H1 (cell line): ENCODE measurements at regions not wholly inside any gene's neighbourhood (a gene's known extent, or its start where the extent isn't known, plus 50 kb on each side); places are given as distances from the start of the nearest gene placed in this dataset.

Experiments
- CTCF ChIA-PET: fragments of 300-600 bp; sonication (Branson Sonifier 250); formaldehyde crosslinking; loops from one replicate; lab custom pipeline; 2021; ENCODE audit not compliant: partially characterized antibody; lab: Charles Lee
- POLR2A ChIA-PET: fragments of 300-600 bp; sonication (Branson Sonifier 250); formaldehyde crosslinking; loops from one replicate; lab custom pipeline; 2021; ENCODE audit warnings: inconsistent platforms; ENCODE audit not compliant: partially characterized antibody; lab: Charles Lee
- DNase-seq, 2 experiments: peaks; one replicate each; pipeline versions ENCODE4 v3.0.0 to v3.0.0-alpha.2; 2010 to 2022; ENCODE audit warnings: low spot score in 2 of 2, low read depth in 1 of 2, mixed read lengths in 1 of 2
- FAIRE-seq: peaks from 2 replicates; lab custom pipeline; 2011; peaks lifted over from hg19 to GRCh38; lab: Jason Lieb, UNC
- H2AFZ ChIP-seq: 2 replicates; pipeline ENCODE4 v1.8.1; 2012; ENCODE audit warnings: low read length, inconsistent platforms
- H2AK5ac ChIP-seq: 2 replicates; pipeline ENCODE4 v1.6.1; 2013; ENCODE audit warnings: low read depth, low read length
- H2BK120ac ChIP-seq: replicated peaks from 2 replicates; pipeline ENCODE3; 2013; ENCODE audit warnings: low read depth, low read length, inconsistent platforms
- H2BK12ac ChIP-seq: 2 replicates; pipeline ENCODE4 v1.6.1; 2013; ENCODE audit warnings: low read depth, low read length
- H2BK15ac ChIP-seq: 2 replicates; pipeline ENCODE4 v1.6.1; 2013; ENCODE audit warnings: low read length
- H2BK20ac ChIP-seq: 2 replicates; pipeline ENCODE4 v1.6.1; 2013; ENCODE audit warnings: low read length
- H2BK5ac ChIP-seq: 2 replicates; pipeline ENCODE4 v1.6.1; 2013; ENCODE audit warnings: low read depth, low read length
- H3K14ac ChIP-seq: 2 replicates; pipeline ENCODE4 v1.6.1; 2013; ENCODE audit warnings: inconsistent platforms; ENCODE audit not compliant: insufficient read length
- H3K18ac ChIP-seq: 2 replicates; pipeline ENCODE4 v1.6.1; 2013; ENCODE audit warnings: low read length; ENCODE audit errors: extremely low read depth
- H3K23ac ChIP-seq: 2 replicates; pipeline ENCODE4 v1.6.1; 2013; ENCODE audit warnings: inconsistent platforms; ENCODE audit not compliant: insufficient read length
- H3K23me2 ChIP-seq: 2 replicates; pipeline ENCODE4 v1.6.1; 2013; ENCODE audit warnings: low read depth, low read length
- H3K27ac ChIP-seq: 2 replicates; pipeline ENCODE4 v1.6.1; 2011; ENCODE audit warnings: low read depth, low read length, inconsistent platforms
- H3K27me3 ChIP-seq, 4 experiments: replicated peaks in 1 of 4; 1 replicate in 1 of 4; 2 replicates in 3 of 4; pipeline versions ENCODE4 v1.6.1 to v1.8.1; 2011 to 2013; ENCODE audit warnings: low read length in 3 of 4, mild to moderate bottlenecking in 3 of 4, inconsistent platforms in 2 of 4, mixed read lengths in 2 of 4, moderate library complexity in 1 of 4; ENCODE audit not compliant: control insufficient read depth in 3 of 4, insufficient read depth in 3 of 4; ENCODE audit errors: extremely low read depth in 1 of 4
- H3K36me3 ChIP-seq, 4 experiments: 2 replicates each; pipeline versions ENCODE4 v1.6.1 to v1.8.1; 2011 to 2013; ENCODE audit warnings: mild to moderate bottlenecking in 4 of 4, low read length in 3 of 4, moderate library complexity in 2 of 4, control low read depth in 1 of 4, inconsistent platforms in 1 of 4; ENCODE audit not compliant: insufficient read depth in 4 of 4, control insufficient read depth in 2 of 4
- H3K4ac ChIP-seq: replicated peaks from 2 replicates; pipeline ENCODE3; 2013; ENCODE audit warnings: low read length, low read depth, mixed read lengths, inconsistent platforms; ENCODE audit not compliant: insufficient read length
- H3K4me1 ChIP-seq, 4 experiments: replicated peaks in 1 of 4; 1 replicate in 1 of 4; 2 replicates in 3 of 4; pipeline versions ENCODE4 v1.6.1 to v1.8.1; 2011 to 2013; ENCODE audit warnings: low read length in 3 of 4, inconsistent platforms in 2 of 4, mixed read lengths in 1 of 4; ENCODE audit not compliant: insufficient read depth in 4 of 4, control insufficient read depth in 3 of 4
- H3K4me2 ChIP-seq, 2 experiments: 2 replicates each; pipeline versions ENCODE4 v1.6.1 to v1.8.1; 2011 to 2013; ENCODE audit warnings: low read depth in 2 of 2, low read length in 2 of 2, control low read depth in 1 of 2, inconsistent platforms in 1 of 2, mild to moderate bottlenecking in 1 of 2; ENCODE audit not compliant: insufficient read depth in 1 of 2
- H3K4me3 ChIP-seq, 4 experiments: fragments of 200-600, 300-600 bp in 1 of 4; sonication (generic), shearing (Covaris generic), sonication (Bioruptor Twin) in 1 of 4; 2 replicates each; pipeline versions ENCODE4 v1.5.1 to v1.8.1; 2011 to 2016; ENCODE audit warnings: low read length in 4 of 4, low read depth in 3 of 4, control low read depth in 2 of 4, inconsistent platforms in 2 of 4, mild to moderate bottlenecking in 2 of 4, mixed read lengths in 1 of 4, moderate library complexity in 1 of 4; ENCODE audit not compliant: insufficient read depth in 2 of 4; ENCODE audit errors: extremely low read depth in 1 of 4
- H3K56ac ChIP-seq: replicated peaks from 2 replicates; pipeline ENCODE3; 2013; ENCODE audit warnings: low read depth, mild to moderate bottlenecking, mixed read lengths, low read length, inconsistent platforms; ENCODE audit not compliant: insufficient read length
- H3K79me1 ChIP-seq: 2 replicates; pipeline ENCODE4 v1.6.1; 2013; ENCODE audit warnings: low read depth, low read length, control low read depth
- H3K79me2 ChIP-seq, 2 experiments: 2 replicates each; pipeline versions ENCODE4 v1.6.1 to v1.8.1; 2012 to 2013; ENCODE audit warnings: low read length in 2 of 2, mild to moderate bottlenecking in 2 of 2, inconsistent platforms in 1 of 2; ENCODE audit not compliant: insufficient read depth in 2 of 2, control insufficient read depth in 1 of 2
- H3K9ac ChIP-seq, 4 experiments: replicated peaks in 1 of 4; 1 replicate in 1 of 4; 2 replicates in 3 of 4; pipeline versions ENCODE4 v1.6.1 to v1.8.1; 2011 to 2013; ENCODE audit warnings: low read depth in 3 of 4, low read length in 3 of 4, control low read depth in 2 of 4, mild to moderate bottlenecking in 2 of 4, moderate library complexity in 2 of 4, inconsistent platforms in 1 of 4; ENCODE audit errors: extremely low read depth in 1 of 4
- H3K9me3 ChIP-seq, 2 experiments: 2 replicates each; pipeline versions ENCODE4 v1.6.1 to v1.8.1; 2012 to 2013; ENCODE audit warnings: mild to moderate bottlenecking in 2 of 2, moderate library complexity in 2 of 2, control low read depth in 1 of 2, inconsistent platforms in 1 of 2, low read depth in 1 of 2, low read length in 1 of 2, mixed read lengths in 1 of 2; ENCODE audit not compliant: insufficient read depth in 2 of 2
- H4K20me1 ChIP-seq, 2 experiments: replicated peaks in 1 of 2; 2 replicates each; pipeline versions ENCODE3 to v1.8.1; 2011 to 2013; ENCODE audit warnings: inconsistent platforms in 2 of 2, low read length in 2 of 2, mild to moderate bottlenecking in 1 of 2; ENCODE audit not compliant: insufficient read depth in 2 of 2, control insufficient read depth in 1 of 2
- H4K5ac ChIP-seq: 2 replicates; pipeline ENCODE4 v1.6.1; 2013; ENCODE audit warnings: low read length, low read depth, mixed read lengths, inconsistent platforms; ENCODE audit not compliant: insufficient read length
- H4K8ac ChIP-seq: 2 replicates; pipeline ENCODE4 v1.8.0; 2013; ENCODE audit warnings: mild to moderate bottlenecking, moderate library complexity, low read length, inconsistent platforms; ENCODE audit not compliant: insufficient read depth; ENCODE audit errors: extremely low read depth
- H4K91ac ChIP-seq: replicated peaks from 2 replicates; pipeline ENCODE3; 2013; ENCODE audit warnings: low read length, mixed read lengths, inconsistent platforms; ENCODE audit not compliant: insufficient read length
- CBX8 ChIP-seq: fragments of 300-800, 300-1000 bp; sonication (generic); IDR thresholded peaks from 2 replicates; pipeline ENCODE4 v1.7.1; 2016; ENCODE audit warnings: low read depth, low read length, borderline replicate concordance
- CTCF ChIP-seq, 3 experiments: IDR thresholded peaks; 1 replicate in 2 of 3; 2 replicates in 1 of 3; pipeline versions ENCODE4 v1.5.1 to v1.6.1; 2011; ENCODE audit warnings: low read length in 3 of 3, mild to moderate bottlenecking in 3 of 3, inconsistent platforms in 2 of 3, low read depth in 1 of 3, moderate library complexity in 1 of 3; ENCODE audit not compliant: insufficient read depth in 1 of 3; ENCODE audit errors: control extremely low read depth in 1 of 3
- RAD21 ChIP-seq, 2 experiments: IDR thresholded peaks in 1 of 2; conservative IDR thresholded peaks in 1 of 2; 2 replicates each; pipeline ENCODE4 v1.6.1; 2011; ENCODE audit warnings: low read depth in 2 of 2, low read length in 2 of 2, improper control_type of control experiment in 1 of 2, inconsistent platforms in 1 of 2, mild to moderate bottlenecking in 1 of 2, moderate library complexity in 1 of 2
- WGBS, 2 experiments: shearing (Covaris generic) in 1 of 2; methylation state at CpG; one replicate each; pipeline versions ENCODE4 v1.1.6 to v1.1.7; 2013 to 2015; ENCODE audit warnings: low lambda C conversion rate in 2 of 2, mixed read lengths in 2 of 2, inconsistent platforms in 1 of 2, low coverage in 1 of 2, missing lambda C conversion rate in 1 of 2; ENCODE audit not compliant: insufficient replicate concordance in 2 of 2, insufficient coverage in 1 of 2, insufficient read length in 1 of 2; ENCODE audit errors: extremely low coverage in 1 of 2, missing lambda C conversion rate in 1 of 2; 5-methylcytosine and 5-hydroxymethylcytosine counted together

- Histone ChIP-seq H3K4me1 (no peaks in the 10 kb centered on the region), H3K14ac (no peak overlapping the region), H4K20me1 (no peaks in the 10 kb centered on the region), H3K4ac (no peak overlapping the region), H3K79me2 (no peaks in the 10 kb centered on the region), H3K27me3 (no peaks in the 10 kb centered on the region), H4K8ac (no peak overlapping the region), H4K91ac (no peak overlapping the region), H2BK5ac (no peak overlapping the region), H4K5ac (no peak overlapping the region), H3K56ac (no peak overlapping the region), H3K79me1 (no peaks in the 10 kb centered on the region)
- CTCF ChIA-PET = no interaction called here
- peak in 1 of 2 experiments; percentile 56 for DNase-seq
- FAIRE-seq = no peak
- 63% methylated on average over 7 of the region's 7 CpGs; no CpG with 5 or more reads in 1 of the 2 experiments for WGBS, 2 experiments
- TF ChIP-seq CTCF (IDR thresholded peaks at IDR 0.05; ENCODE audit: control extremely low read depth in 1 of 3, insufficient read depth in 1 of 3, low read depth in 1 of 3, low read length in 3 of 3) (peak in 2 of 3 experiments; percentile 38 to 62; a peak in 2 of 4 replicates), RAD21 (IDR thresholded peaks at IDR 0.05 in 1 of 2, conservative IDR thresholded peaks at IDR 0.05 in 1 of 2; ENCODE audit: low read depth in 2 of 2, low read length in 2 of 2) (peak; percentile 33 to 41), CBX8 (no peak)
- TF ChIP-seq, all 59 proteins: peak for 2
- no peak overlapping the region for H3K4me3 ChIP-seq
- no peak overlapping the region for H2AFZ ChIP-seq
- no peak overlapping the region for H3K27ac ChIP-seq
- POLR2A ChIA-PET = no interaction called here
- H3K9ac ChIP-seq = no peak overlapping the region
- H2AK5ac ChIP-seq = no peak overlapping the region
- H3K23me2 ChIP-seq = no peaks in the 10 kb centered on the region
- H3K4me2 ChIP-seq = no peak overlapping the region
- H3K23ac ChIP-seq = no peak overlapping the region
- no peak overlapping the region for H2BK120ac ChIP-seq
- H3K36me3 ChIP-seq = no peaks in the 10 kb centered on the region
- H2BK12ac ChIP-seq = no peak overlapping the region
- no peak overlapping the region for H2BK20ac ChIP-seq
- H3K18ac ChIP-seq = no peak overlapping the region
- H2BK15ac ChIP-seq = no peak overlapping the region
- H3K9me3 ChIP-seq = peaks cover 84 to 86% of the 10 kb centered on the region in 2 experiments
These were observed 81.9 kb downstream of the ZNF726 start for GRCh38 chr19:23996549-23996948.
